ENCODE measurements at regions not wholly inside any gene's neighbourhood (a gene's known extent, or its start where the extent isn't known, plus 50 kb on each side); places are given as distances from the start of the nearest gene placed in this dataset.

DNA sequence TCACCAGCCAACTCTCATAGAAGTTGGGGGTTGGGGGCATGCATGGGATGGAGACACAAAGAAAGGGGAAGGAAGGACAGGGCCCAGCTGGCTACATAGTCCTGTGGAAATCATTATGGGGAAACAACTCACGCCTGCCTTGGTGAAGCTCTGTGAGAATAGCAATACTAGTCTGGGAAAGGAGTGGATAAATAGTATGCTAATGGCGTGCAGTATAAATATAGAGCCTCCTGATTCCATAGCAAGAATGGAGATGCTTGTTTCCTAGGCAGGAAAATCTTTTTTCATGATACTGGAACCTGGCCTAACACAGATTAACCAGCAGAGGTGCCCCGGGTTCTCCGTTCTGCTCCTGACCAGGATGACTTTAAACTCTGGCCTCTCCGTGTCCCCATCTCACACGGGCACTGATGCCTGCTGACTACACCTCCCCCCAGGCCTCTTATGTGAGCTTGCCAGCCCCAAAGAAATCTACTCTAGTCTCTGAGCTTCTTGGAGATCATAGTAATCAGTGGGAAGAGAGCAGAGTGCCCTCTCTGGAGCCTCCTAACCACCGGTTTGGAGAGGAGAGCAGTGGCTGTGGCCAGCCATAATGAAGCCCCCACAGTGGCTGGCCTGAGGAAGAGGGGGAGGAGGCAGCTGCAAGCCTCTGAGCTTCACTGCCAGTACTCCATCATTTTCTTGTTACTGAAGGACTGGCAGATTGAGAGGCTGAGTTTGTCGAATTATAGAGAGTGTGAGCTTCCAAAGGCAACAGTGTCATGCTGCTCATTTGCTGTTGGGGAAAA, 355.0 kb upstream of the SEMA6D start:
- TF ChIP-seq, protein P1, sequence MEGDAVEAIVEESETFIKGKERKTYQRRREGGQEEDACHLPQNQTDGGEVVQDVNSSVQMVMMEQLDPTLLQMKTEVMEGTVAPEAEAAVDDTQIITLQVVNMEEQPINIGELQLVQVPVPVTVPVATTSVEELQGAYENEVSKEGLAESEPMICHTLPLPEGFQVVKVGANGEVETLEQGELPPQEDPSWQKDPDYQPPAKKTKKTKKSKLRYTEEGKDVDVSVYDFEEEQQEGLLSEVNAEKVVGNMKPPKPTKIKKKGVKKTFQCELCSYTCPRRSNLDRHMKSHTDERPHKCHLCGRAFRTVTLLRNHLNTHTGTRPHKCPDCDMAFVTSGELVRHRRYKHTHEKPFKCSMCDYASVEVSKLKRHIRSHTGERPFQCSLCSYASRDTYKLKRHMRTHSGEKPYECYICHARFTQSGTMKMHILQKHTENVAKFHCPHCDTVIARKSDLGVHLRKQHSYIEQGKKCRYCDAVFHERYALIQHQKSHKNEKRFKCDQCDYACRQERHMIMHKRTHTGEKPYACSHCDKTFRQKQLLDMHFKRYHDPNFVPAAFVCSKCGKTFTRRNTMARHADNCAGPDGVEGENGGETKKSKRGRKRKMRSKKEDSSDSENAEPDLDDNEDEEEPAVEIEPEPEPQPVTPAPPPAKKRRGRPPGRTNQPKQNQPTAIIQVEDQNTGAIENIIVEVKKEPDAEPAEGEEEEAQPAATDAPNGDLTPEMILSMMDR (IDR thresholded peaks at IDR 0.05): no peak
- TF ChIP-seq POLR2A (IDR thresholded peaks at IDR 0.05): no peak
